ENCODE measurements at regions not wholly inside any gene's neighbourhood (a gene's known extent, or its start where the extent isn't known, plus 50 kb on each side); places are given as distances from the start of the nearest gene placed in this dataset.
A peak's percentile ranks its signal among the peaks of the same experiment; 100 is the strongest.

DNA sequence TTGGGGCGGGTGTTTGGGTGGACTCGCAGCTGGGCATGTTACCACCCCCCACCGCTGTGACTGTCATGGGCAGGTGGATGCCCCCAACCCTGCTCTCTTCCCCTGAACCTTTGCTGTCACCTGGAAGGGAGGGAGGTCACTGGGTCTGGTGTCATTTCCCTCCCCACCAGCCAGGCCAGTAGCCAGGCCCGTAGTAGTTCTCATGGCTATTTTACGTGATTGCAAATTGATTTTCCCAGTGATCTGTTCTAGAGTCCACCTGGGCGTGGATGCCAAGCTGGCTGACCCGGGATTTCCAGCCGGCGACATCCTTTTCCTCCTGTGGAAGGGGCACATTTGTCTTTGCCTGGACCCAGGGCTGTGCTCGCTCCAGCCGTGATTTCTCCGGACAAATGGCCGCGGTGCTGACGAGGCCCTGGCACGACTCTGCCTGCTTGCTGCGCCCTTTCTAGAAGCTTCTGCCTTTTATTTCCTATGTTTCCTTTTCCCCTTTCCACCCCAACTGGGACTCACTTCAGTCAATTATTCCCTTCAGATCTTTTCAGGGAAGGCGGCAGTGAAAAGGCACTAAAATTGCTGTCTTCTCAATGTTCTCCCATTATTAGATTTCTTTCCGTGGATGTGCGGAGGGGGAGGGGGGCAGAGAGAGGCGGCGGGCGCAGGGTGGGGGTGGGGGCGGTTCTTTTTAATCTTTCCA lies 226.9 kb upstream of the CIBAR2 start:
- no peak for DNase-seq
- H3K9me3 Mint-ChIP-seq, result no peaks in the 10 kb centered on the region
- H3K36me3 Mint-ChIP-seq, result peaks cover 0 to 1% (median 0%) of the 10 kb centered on the region in 3 donors
- no peak overlapping the region for H3K4me3 Mint-ChIP-seq
- peak overlapping the region in 1 of 10 donors; percentile 12 for H3K27ac Mint-ChIP-seq
- peaks cover 13 to 20% (median 15%) of the 10 kb centered on the region in 4 donors for H3K4me1 Mint-ChIP-seq
- ATAC-seq, result no peak
- H3K27me3 Mint-ChIP-seq, result peaks cover 0 to 6% (median 0%) of the 10 kb centered on the region in 5 donors
- POLR2A ChIA-PET, result interaction anchor here (1.0 kb wide), 1 partner anchor 28 kb away, joined by 4 read pairs; no protein-coding TSS in a partner anchor

GRCh38 chr16:85341972-85342695 lies 229.9 kb upstream of the CIBAR2 start:
- H3K27ac Mint-ChIP-seq, result peak overlapping the region in 1 of 10 donors; percentile 56
- no peaks in the 10 kb centered on the region for H3K36me3 Mint-ChIP-seq
- peaks cover 0 to 13% (median 0%) of the 10 kb centered on the region in 9 donors for H3K9me3 Mint-ChIP-seq
- H3K4me3 Mint-ChIP-seq, result no peak overlapping the region
- DNase-seq (no peak), ATAC-seq (no peak)
- peaks cover 0 to 4% (median under 1%) of the 10 kb centered on the region in 4 donors for H3K4me1 Mint-ChIP-seq
- POLR2A ChIA-PET, result no interaction called here
- peaks cover 0 to 2% (median 0%) of the 10 kb centered on the region in 5 donors for H3K27me3 Mint-ChIP-seq

DNA sequence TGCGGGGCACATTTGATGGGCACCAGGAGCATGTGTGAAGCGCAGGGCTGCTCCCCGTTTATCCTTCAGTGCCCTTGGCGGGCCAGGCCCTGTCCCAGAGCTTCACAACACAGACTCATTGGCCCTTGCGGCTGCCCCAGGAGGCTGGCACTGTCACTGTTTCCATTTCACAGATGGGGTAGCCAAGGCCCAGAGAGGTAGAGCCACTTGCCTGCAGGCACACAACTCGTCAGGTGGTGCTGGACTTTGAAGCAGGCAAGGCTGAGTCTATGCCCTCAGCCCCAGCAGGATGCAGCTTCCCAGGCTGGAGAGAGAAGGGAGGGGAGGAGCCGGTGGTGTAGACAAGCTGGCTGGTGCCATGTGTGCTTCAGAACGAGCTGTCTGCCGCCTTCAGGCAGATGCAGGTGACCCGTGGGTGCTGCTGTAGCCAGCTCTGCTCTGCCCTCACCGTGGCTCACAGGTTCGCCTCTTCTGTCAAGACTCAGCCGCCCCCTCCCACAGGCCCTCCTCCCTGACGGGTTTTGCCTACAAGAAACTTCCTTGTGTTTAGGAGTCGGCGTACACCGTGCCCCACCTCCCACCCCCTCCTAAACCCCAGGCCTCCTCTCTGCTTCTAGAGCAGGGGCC lies 232.3 kb upstream of the CIBAR2 start:
- ATAC-seq (no peak), DNase-seq (no peak)
- Mint-ChIP-seq H3K4me3 (no peak overlapping the region), H3K9me3 (peaks cover 0 to 13% (median 0%) of the 10 kb centered on the region in 9 donors), H3K36me3 (no peaks in the 10 kb centered on the region), H3K27me3 (peaks cover 0 to 2% (median 0%) of the 10 kb centered on the region in 5 donors), H3K27ac (peak overlapping the region in 1 of 10 donors; percentile 57), H3K4me1 (peaks cover 0 to 3% (median under 1%) of the 10 kb centered on the region in 4 donors)
- POLR2A ChIA-PET, result no interaction called here

DNA sequence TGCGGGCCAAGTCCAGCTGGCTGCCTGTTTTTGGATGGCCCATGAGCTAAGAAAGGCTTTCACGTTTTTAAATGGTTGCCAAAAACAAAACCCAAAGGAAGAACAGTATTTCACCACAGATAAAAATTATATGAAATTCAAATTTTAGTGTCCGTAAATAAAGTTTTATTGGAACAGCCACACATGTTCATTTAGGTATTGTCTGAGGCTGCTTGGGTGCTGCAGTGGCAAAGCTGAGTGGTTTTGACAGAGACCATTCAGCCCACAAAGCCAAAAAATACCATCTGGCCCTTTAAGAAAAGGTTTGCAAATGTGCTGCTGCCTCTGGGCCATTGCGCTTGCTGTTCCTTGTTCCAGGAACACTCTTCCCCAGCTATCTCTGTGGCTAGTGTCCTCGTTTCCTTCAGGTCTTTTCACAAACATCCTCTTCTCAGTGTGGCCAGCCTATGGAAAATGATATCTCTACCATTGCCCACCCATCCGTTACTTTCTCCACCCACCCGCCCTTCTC lies 232.9 kb upstream of the CIBAR2 start:
- Mint-ChIP-seq H3K27ac (no peak overlapping the region), H3K4me3 (no peak overlapping the region), H3K27me3 (peaks cover 0 to 2% (median 0%) of the 10 kb centered on the region in 5 donors), H3K4me1 (peaks cover 0 to 3% (median under 1%) of the 10 kb centered on the region in 4 donors), H3K9me3 (peaks cover 0 to 13% (median 0%) of the 10 kb centered on the region in 9 donors), H3K36me3 (no peaks in the 10 kb centered on the region)
- ATAC-seq, result no peak
- POLR2A ChIA-PET, result interaction anchor here (0.7 kb wide), 1 partner anchor 18 kb away, joined by 3 read pairs; no protein-coding TSS in a partner anchor
- DNase-seq, result no peak

DNA sequence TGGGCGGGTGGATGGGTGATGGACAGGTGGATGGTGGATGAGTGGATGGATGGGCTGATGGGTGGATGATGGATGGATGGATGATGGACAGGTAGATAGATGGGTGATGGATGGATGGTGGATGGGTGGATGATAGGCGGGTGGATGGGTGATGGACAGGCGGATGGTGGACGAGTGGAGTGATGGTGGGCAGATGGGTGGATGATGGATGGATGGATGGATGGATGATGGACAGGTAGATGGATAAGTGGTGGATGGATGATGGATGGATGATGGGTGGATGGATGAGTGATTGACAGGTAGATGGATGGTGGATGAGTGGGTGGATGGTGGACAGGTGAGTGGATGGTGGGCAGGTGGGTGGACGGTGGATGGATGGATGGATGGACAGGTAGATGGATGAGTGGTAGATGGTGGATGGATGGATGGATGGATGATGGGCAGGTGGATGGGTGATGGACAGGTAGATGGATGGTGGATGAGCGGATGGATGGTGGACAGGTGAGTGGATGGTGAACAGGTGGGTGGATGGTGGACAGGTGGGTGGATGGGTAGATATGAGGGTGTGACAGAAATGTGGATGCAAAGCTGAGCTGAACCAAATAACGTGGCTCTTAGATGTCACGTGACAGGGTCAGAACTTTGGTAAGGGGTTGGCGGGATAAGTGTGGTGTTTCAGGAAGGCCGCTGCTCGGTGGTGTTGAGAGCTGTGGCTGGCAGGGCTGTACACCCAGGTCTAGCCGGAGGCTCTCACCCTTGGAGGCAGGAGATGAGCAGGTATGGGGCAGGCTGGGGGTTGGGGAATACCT lies 234.3 kb upstream of the CIBAR2 start:
- no peak overlapping the region for H3K27ac Mint-ChIP-seq
- H3K36me3 Mint-ChIP-seq, result no peaks in the 10 kb centered on the region
- no peak for ATAC-seq
- peaks cover 0 to 2% (median 0%) of the 10 kb centered on the region in 5 donors for H3K27me3 Mint-ChIP-seq
- no peak overlapping the region for H3K4me3 Mint-ChIP-seq
- peaks cover 0 to 13% (median 0%) of the 10 kb centered on the region in 9 donors for H3K9me3 Mint-ChIP-seq
- DNase-seq, result no peak
- POLR2A ChIA-PET, result interaction anchor here (0.5 kb wide), 1 partner anchor 266 kb away, joined by 3 read pairs; no protein-coding TSS in a partner anchor
- H3K4me1 Mint-ChIP-seq, result peaks cover 0 to 3% (median under 1%) of the 10 kb centered on the region in 4 donors

DNA sequence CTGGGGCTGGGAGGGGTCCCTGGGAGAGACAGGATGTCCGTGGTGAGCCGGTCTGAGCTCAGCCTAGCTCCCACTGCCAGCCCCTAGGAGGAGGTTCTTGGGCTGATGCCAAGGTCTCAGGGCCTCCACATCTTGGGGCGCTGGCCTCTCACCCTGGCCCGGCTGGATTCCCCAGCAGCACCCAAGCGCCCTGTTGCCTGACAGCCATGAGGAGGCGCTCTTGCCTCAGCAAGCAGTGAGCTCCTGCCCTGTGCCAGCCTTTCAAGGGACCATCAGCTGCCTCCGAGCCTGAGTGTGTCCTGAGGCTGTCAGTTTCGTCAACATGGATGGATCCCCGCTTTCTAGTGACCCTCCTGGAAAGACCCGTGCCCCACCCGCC lies 234.9 kb upstream of the CIBAR2 start:
- Mint-ChIP-seq H3K9me3 (peaks cover 0 to 13% (median 0%) of the 10 kb centered on the region in 9 donors), H3K27me3 (peaks cover 0 to 2% (median 0%) of the 10 kb centered on the region in 5 donors), H3K27ac (no peak overlapping the region), H3K36me3 (no peaks in the 10 kb centered on the region), H3K4me1 (peaks cover 0 to 3% (median under 1%) of the 10 kb centered on the region in 4 donors), H3K4me3 (no peak overlapping the region)
- DNase-seq (no peak), ATAC-seq (no peak)
- POLR2A ChIA-PET, result no interaction called here

GRCh38 chr16:85348065-85348840 lies 236.0 kb upstream of the CIBAR2 start:
- DNase-seq (no peak), ATAC-seq (no peak)
- Mint-ChIP-seq H3K27ac (no peak overlapping the region), H3K4me1 (peaks cover 0 to 3% (median under 1%) of the 10 kb centered on the region in 4 donors), H3K36me3 (no peaks in the 10 kb centered on the region), H3K4me3 (no peak overlapping the region), H3K9me3 (peaks cover 0 to 13% (median 0%) of the 10 kb centered on the region in 9 donors), H3K27me3 (no peaks in the 10 kb centered on the region)
- POLR2A ChIA-PET, result interaction anchor here (0.6 to 0.7 kb wide), 2 partner anchors 69 to 441 kb away, joined by 3 read pairs; no protein-coding TSS in a partner anchor

- Mint-ChIP-seq H3K4me3 (no peak overlapping the region), H3K27ac (no peak overlapping the region)
- ATAC-seq, result no peak
Observed at GRCh38 chr16:85348911-85349334, 236.7 kb upstream of the CIBAR2 start.

GRCh38 chr16:85349365-85350145 lies 237.3 kb upstream of the CIBAR2 start:
- H3K27ac Mint-ChIP-seq, result no peak overlapping the region
- H3K4me1 Mint-ChIP-seq, result peaks cover 0 to 3% (median under 1%) of the 10 kb centered on the region in 4 donors
- H3K4me3 Mint-ChIP-seq, result no peak overlapping the region
- ATAC-seq (no peak), DNase-seq (no peak)
- H3K27me3 Mint-ChIP-seq, result no peaks in the 10 kb centered on the region
- POLR2A ChIA-PET, result no interaction called here
- H3K9me3 Mint-ChIP-seq, result peaks cover 0 to 13% (median 0%) of the 10 kb centered on the region in 9 donors
- no peaks in the 10 kb centered on the region for H3K36me3 Mint-ChIP-seq

More at GRCh38 chr16:85348911-85349334, 236.7 kb upstream of the CIBAR2 start:
- H3K4me1 Mint-ChIP-seq, result peaks cover 0 to 3% (median under 1%) of the 10 kb centered on the region in 4 donors
- H3K36me3 Mint-ChIP-seq, result no peaks in the 10 kb centered on the region
- POLR2A ChIA-PET, result interaction anchor here (0.6 kb wide), 1 partner anchor 440 kb away, joined by 3 read pairs; no protein-coding TSS in a partner anchor
- DNase-seq, result no peak
- H3K9me3 Mint-ChIP-seq, result peaks cover 0 to 13% (median 0%) of the 10 kb centered on the region in 9 donors
- H3K27me3 Mint-ChIP-seq, result no peaks in the 10 kb centered on the region

DNA sequence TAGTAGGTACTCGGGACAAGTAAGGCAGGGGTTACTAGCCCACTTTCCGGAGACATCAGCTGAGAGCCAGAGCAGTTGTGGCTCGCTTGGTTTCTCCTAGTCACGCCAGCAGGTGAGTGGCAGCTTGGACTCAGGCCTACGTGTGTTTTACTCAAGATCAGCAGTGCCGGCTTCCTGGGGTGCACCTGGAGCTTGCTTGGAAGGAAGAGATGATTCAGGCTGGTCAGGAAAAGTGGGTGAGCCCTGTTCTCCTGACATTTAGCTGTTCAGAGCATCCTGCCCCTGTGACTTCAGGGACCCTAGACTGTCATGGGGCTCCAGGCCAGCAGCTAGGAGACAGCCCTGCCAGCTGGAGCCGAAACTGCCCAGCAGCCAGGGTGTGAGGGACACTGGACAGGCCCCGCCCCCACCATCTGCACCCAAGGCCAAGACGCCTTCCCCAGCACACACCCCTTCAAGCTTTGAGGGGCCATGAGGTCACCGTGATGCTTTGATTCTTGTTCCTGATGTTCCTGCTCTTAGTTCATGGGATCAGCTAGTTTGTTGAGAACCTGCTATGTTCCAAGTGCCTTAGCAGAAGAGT lies 238.0 kb upstream of the CIBAR2 start:
- Mint-ChIP-seq H3K36me3 (no peaks in the 10 kb centered on the region), H3K4me3 (no peak overlapping the region), H3K4me1 (peaks cover 0 to 3% (median under 1%) of the 10 kb centered on the region in 4 donors), H3K27me3 (no peaks in the 10 kb centered on the region), H3K27ac (no peak overlapping the region), H3K9me3 (peaks cover 0 to 13% (median 0%) of the 10 kb centered on the region in 9 donors)
- DNase-seq (no peak), ATAC-seq (no peak)
- POLR2A ChIA-PET, result interaction anchor here (0.6 kb wide), 1 partner anchor 387 kb away, joined by 5 read pairs; no protein-coding TSS in a partner anchor
